WTC11 (cell line): ENCODE measurements at regions not wholly inside any gene's neighbourhood (a gene's known extent, or its start where the extent isn't known, plus 50 kb on each side); places are given as distances from the start of the nearest gene placed in this dataset.

Experiments
- NFE2L1 ChIP-seq: sonication (generic); formaldehyde crosslinking; IDR thresholded peaks from 2 replicates; pipeline ENCODE4 v1.8.1; 2023; ENCODE audit warnings: missing genetic modification reagents
- ZNF121 ChIP-seq: sonication (generic); formaldehyde crosslinking; IDR thresholded peaks from 2 replicates; pipeline ENCODE4 v1.8.0; 2023; ENCODE audit warnings: missing genetic modification reagents

GRCh38 chr3:83523470-83524073 is 1435.2 kb upstream of the CADM2 start:
- TF ChIP-seq NFE2L1 (CRISPR knock-in tag), result no peak
- no peak for TF ChIP-seq ZNF121
